Neuronal stem cell (in vitro differentiated cells): ENCODE measurements at regions not wholly inside any gene's neighbourhood (a gene's known extent, or its start where the extent isn't known, plus 50 kb on each side); places are given as distances from the start of the nearest gene placed in this dataset.

ENCODE experiments used
- DNase-seq: peaks from one replicate; pipeline ENCODE4 v3.0.0-alpha.2; 2013; ENCODE audit warnings: low spot score
- H2AFZ ChIP-seq: one replicate; pipeline ENCODE4 v1.6.1; 2013; ENCODE audit warnings: mild to moderate bottlenecking, low read length, inconsistent platforms
- H2AK5ac ChIP-seq: 2 replicates; pipeline ENCODE4 v1.6.1; 2013; ENCODE audit warnings: low read depth, mild to moderate bottlenecking, inconsistent platforms, low read length, moderate library complexity, mixed read lengths
- H2BK120ac ChIP-seq: 2 replicates; pipeline ENCODE4 v1.6.1; 2013; ENCODE audit warnings: low read depth, mild to moderate bottlenecking, inconsistent platforms, low read length, moderate library complexity, mixed read lengths
- H2BK12ac ChIP-seq: one replicate; pipeline ENCODE4 v1.6.1; 2013; ENCODE audit warnings: low read length, inconsistent platforms
- H2BK15ac ChIP-seq: 2 replicates; pipeline ENCODE4 v1.6.1; 2013; ENCODE audit warnings: mild to moderate bottlenecking, low read length, inconsistent platforms, mixed read lengths
- H2BK5ac ChIP-seq: one replicate; pipeline ENCODE4 v1.6.1; 2013; ENCODE audit warnings: inconsistent platforms, mild to moderate bottlenecking, low read length, moderate library complexity
- H3K14ac ChIP-seq: one replicate; pipeline ENCODE4 v1.6.1; 2013; ENCODE audit warnings: low read length, inconsistent platforms
- H3K18ac ChIP-seq: 2 replicates; pipeline ENCODE4 v1.6.1; 2013; ENCODE audit warnings: low read length, inconsistent platforms
- H3K23ac ChIP-seq: 2 replicates; pipeline ENCODE4 v1.6.1; 2013; ENCODE audit warnings: low read depth, mild to moderate bottlenecking, mixed read lengths, low read length, inconsistent platforms; ENCODE audit not compliant: poor library complexity
- H3K27ac ChIP-seq: replicated peaks from 3 replicates; pipeline ENCODE4 v1.5.1; 2013; ENCODE audit warnings: low read length, inconsistent platforms
- H3K27me3 ChIP-seq, 3 experiments: 2 replicates each; pipeline ENCODE4 v1.6.1; 2013; ENCODE audit warnings: low read length in 3 of 3, mild to moderate bottlenecking in 2 of 3, inconsistent platforms in 1 of 3, low read depth in 1 of 3, mixed read lengths in 1 of 3, moderate library complexity in 1 of 3; ENCODE audit not compliant: control insufficient read depth in 3 of 3, insufficient read depth in 3 of 3
- H3K36me3 ChIP-seq, 2 donors: replicated peaks in 1 of 2; 2 replicates each; pipeline ENCODE4 v1.6.1; 2013; ENCODE audit warnings: low read length in 2 of 2; ENCODE audit not compliant: control insufficient read depth in 2 of 2, insufficient read depth in 2 of 2
- H3K4ac ChIP-seq: 2 replicates; pipeline ENCODE4 v1.6.1; 2013; ENCODE audit warnings: inconsistent platforms, mild to moderate bottlenecking, low read length, moderate library complexity
- H3K4me1 ChIP-seq, 2 donors: 1 replicate in 1 of 2; 2 replicates in 1 of 2; pipeline ENCODE4 v1.6.1; 2013; ENCODE audit warnings: low read length in 2 of 2, low read depth in 1 of 2; ENCODE audit not compliant: control insufficient read depth in 2 of 2, insufficient read depth in 1 of 2
- H3K4me2 ChIP-seq: one replicate; pipeline ENCODE4 v1.6.1; 2013; ENCODE audit warnings: mild to moderate bottlenecking, low read length, inconsistent platforms; ENCODE audit not compliant: insufficient read depth, poor library complexity, severe bottlenecking
- H3K4me3 ChIP-seq, 2 donors: 2 replicates each; pipeline ENCODE4 v1.5.1; 2013; ENCODE audit warnings: low read length in 2 of 2, mild to moderate bottlenecking in 2 of 2, inconsistent platforms in 1 of 2, moderate library complexity in 1 of 2
- H3K79me1 ChIP-seq: one replicate; pipeline ENCODE4 v1.6.1; 2013; ENCODE audit warnings: low read depth, mild to moderate bottlenecking, inconsistent platforms, low read length, moderate library complexity
- H3K9ac ChIP-seq: one replicate; pipeline ENCODE4 v1.6.1; 2013; ENCODE audit warnings: mild to moderate bottlenecking, low read depth, low read length, inconsistent platforms; ENCODE audit not compliant: poor library complexity
- H3K9me3 ChIP-seq, 2 donors: replicated peaks in 1 of 2; 2 replicates each; pipeline versions ENCODE3 to v1.6.1; 2013; ENCODE audit warnings: low read length in 2 of 2, mild to moderate bottlenecking in 2 of 2, inconsistent platforms in 1 of 2, low read depth in 1 of 2, mixed read lengths in 1 of 2, moderate library complexity in 1 of 2; ENCODE audit not compliant: control insufficient read depth in 2 of 2, insufficient read depth in 1 of 2
- H4K8ac ChIP-seq: one replicate; pipeline ENCODE4 v1.6.1; 2013; ENCODE audit warnings: low read depth, mild to moderate bottlenecking, inconsistent platforms, low read length, moderate library complexity
- H4K91ac ChIP-seq: one replicate; pipeline ENCODE4 v1.6.1; 2013; ENCODE audit warnings: low read length, low read depth, mild to moderate bottlenecking, inconsistent platforms; ENCODE audit not compliant: poor library complexity
- WGBS, 2 donors: extraction: QIAGEN DNeasy Blood & Tissue Kit; methylation state at CpG; one replicate each; pipeline ENCODE4 v1.1.7; 2013; ENCODE audit warnings: missing lambda C conversion rate in 2 of 2, mixed read lengths in 1 of 2; ENCODE audit not compliant: insufficient read length in 2 of 2, insufficient replicate concordance in 1 of 2; ENCODE audit errors: extremely low coverage in 2 of 2; 5-methylcytosine and 5-hydroxymethylcytosine counted together

- Histone ChIP-seq H2BK15ac (no peak overlapping the region), H3K14ac (no peak overlapping the region), H2AK5ac (no peak overlapping the region), H3K4ac (no peak overlapping the region), H3K9ac (no peak overlapping the region), H3K36me3 (no peaks in the 10 kb centered on the region), H3K79me1 (no peaks in the 10 kb centered on the region), H3K27ac (no peak overlapping the region), H3K4me2 (no peak overlapping the region), H2BK120ac (no peak overlapping the region), H2BK5ac (no peak overlapping the region), H3K4me1 (no peaks in the 10 kb centered on the region), H3K18ac (no peak overlapping the region), H2BK12ac (no peak overlapping the region), H3K23ac (no peak overlapping the region), H4K91ac (no peak overlapping the region), H2AFZ (no peak overlapping the region), H4K8ac (no peak overlapping the region), H3K4me3 (no peak overlapping the region), H3K27me3 (no peaks in the 10 kb centered on the region), H3K9me3 (no peaks in the 10 kb centered on the region)
- WGBS, 2 donors, result no CpG with 5 or more reads among the region's 1 CpG
- DNase-seq, result no peak
Measured at GRCh38 chr2:192448881-192449280, 254.1 kb upstream of the TMEFF2 start.

GRCh38 chr2:192444286-192444838 is 249.6 kb upstream of the TMEFF2 start:
- Histone ChIP-seq H2BK15ac (no peak overlapping the region), H2BK120ac (no peak overlapping the region), H4K91ac (no peak overlapping the region), H3K9ac (no peak overlapping the region), H3K27me3 (no peaks in the 10 kb centered on the region), H3K4ac (no peak overlapping the region), H3K4me1 (no peaks in the 10 kb centered on the region), H3K27ac (no peak overlapping the region), H2BK12ac (no peak overlapping the region), H3K4me3 (no peak overlapping the region), H3K9me3 (no peaks in the 10 kb centered on the region), H2AK5ac (no peak overlapping the region), H3K23ac (no peak overlapping the region), H4K8ac (no peak overlapping the region), H2BK5ac (no peak overlapping the region), H3K4me2 (no peak overlapping the region), H3K36me3 (no peaks in the 10 kb centered on the region), H3K79me1 (no peaks in the 10 kb centered on the region), H3K18ac (no peak overlapping the region), H3K14ac (no peak overlapping the region), H2AFZ (no peak overlapping the region)
- no peak for DNase-seq
- WGBS, 2 donors, result no CpG with 5 or more reads among the region's 7 CpGs

DNA sequence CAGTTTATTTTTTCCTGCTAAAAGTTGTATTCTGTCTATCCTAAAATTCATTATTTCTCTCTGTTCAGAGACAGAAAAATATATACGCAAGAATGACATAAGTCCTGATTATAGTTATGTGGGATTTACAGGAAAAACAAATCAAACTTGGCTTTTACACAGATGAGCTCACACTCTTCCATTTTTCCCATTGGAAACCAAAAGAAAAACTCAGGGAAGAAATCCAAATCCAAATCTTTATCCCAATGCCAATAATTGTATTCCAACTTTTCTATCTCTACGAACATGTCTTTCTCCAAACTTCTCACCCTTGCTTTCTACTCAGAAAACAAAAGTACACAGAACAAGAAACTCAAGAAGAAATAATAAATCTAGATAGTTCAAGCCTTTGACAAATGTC is 249.1 kb upstream of the TMEFF2 start:
- Histone ChIP-seq H3K36me3 (no peaks in the 10 kb centered on the region), H2AK5ac (no peak overlapping the region)

GRCh38 chr2:192438239-192438638 is 243.5 kb upstream of the TMEFF2 start:
- no peak overlapping the region for H2BK120ac ChIP-seq
- H3K18ac ChIP-seq, result no peak overlapping the region
- no peak overlapping the region for H2AFZ ChIP-seq
- H2BK15ac ChIP-seq, result no peak overlapping the region
- H3K4ac ChIP-seq, result no peak overlapping the region
- H3K9me3 ChIP-seq, result no peaks in the 10 kb centered on the region
- no peak overlapping the region for H3K4me2 ChIP-seq
- peaks cover 0 to 1% of the 10 kb centered on the region in 2 donors for H3K4me1 ChIP-seq
- H4K8ac ChIP-seq, result no peak overlapping the region
- no peaks in the 10 kb centered on the region for H3K27me3 ChIP-seq
- H3K36me3 ChIP-seq, result no peaks in the 10 kb centered on the region
- no peak overlapping the region for H3K9ac ChIP-seq
- no peaks in the 10 kb centered on the region for H3K79me1 ChIP-seq
- no peak overlapping the region for H3K27ac ChIP-seq
- no peak overlapping the region for H3K23ac ChIP-seq
- H2BK12ac ChIP-seq, result no peak overlapping the region
- DNase-seq, result no peak
- H3K14ac ChIP-seq, result no peak overlapping the region
- no peak overlapping the region for H3K4me3 ChIP-seq
- no peak overlapping the region for H4K91ac ChIP-seq
- no peak overlapping the region for H2BK5ac ChIP-seq
- WGBS, 2 donors, result no CpG with 5 or more reads among the region's 1 CpG
- H2AK5ac ChIP-seq, result no peak overlapping the region

More for the DNA sequence above, 249.1 kb upstream of the TMEFF2 start:
- H3K9me3 ChIP-seq, result no peaks in the 10 kb centered on the region
- H3K4me1 ChIP-seq, result no peaks in the 10 kb centered on the region
- H3K4ac ChIP-seq, result no peak overlapping the region
- no peak overlapping the region for H2BK120ac ChIP-seq
- H3K18ac ChIP-seq, result no peak overlapping the region
- H4K91ac ChIP-seq, result no peak overlapping the region
- H2BK5ac ChIP-seq, result no peak overlapping the region
- no peak overlapping the region for H2AFZ ChIP-seq
- no peaks in the 10 kb centered on the region for H3K27me3 ChIP-seq
- no peaks in the 10 kb centered on the region for H3K79me1 ChIP-seq
- H4K8ac ChIP-seq, result no peak overlapping the region
- H2BK15ac ChIP-seq, result no peak overlapping the region
- WGBS, 2 donors, result no CpG with 5 or more reads among the region's 2 CpGs
- H3K9ac ChIP-seq, result no peak overlapping the region
- no peak overlapping the region for H3K23ac ChIP-seq
- H3K4me3 ChIP-seq, result no peak overlapping the region
- no peak overlapping the region for H2BK12ac ChIP-seq
- no peak overlapping the region for H3K14ac ChIP-seq
- no peak overlapping the region for H3K4me2 ChIP-seq
- DNase-seq, result no peak
- no peak overlapping the region for H3K27ac ChIP-seq
